GM19043 (cell line): ENCODE measurements at regions not wholly inside any gene's neighbourhood (a gene's known extent, or its start where the extent isn't known, plus 50 kb on each side); places are given as distances from the start of the nearest gene placed in this dataset.
"Not testable (repeated sequence)": the region's sequence is repeated elsewhere in the genome, so short reads cannot be mapped to it uniquely, and the experiment has no call there.

Source experiments
- ATAC-seq: cut with Tn5 transposase; IDR thresholded peaks from one replicate; pipeline ENCODE4 v1.9.1; 2021; ENCODE audit warnings: low read depth; ENCODE audit not compliant: unreplicated experiment

DNA sequence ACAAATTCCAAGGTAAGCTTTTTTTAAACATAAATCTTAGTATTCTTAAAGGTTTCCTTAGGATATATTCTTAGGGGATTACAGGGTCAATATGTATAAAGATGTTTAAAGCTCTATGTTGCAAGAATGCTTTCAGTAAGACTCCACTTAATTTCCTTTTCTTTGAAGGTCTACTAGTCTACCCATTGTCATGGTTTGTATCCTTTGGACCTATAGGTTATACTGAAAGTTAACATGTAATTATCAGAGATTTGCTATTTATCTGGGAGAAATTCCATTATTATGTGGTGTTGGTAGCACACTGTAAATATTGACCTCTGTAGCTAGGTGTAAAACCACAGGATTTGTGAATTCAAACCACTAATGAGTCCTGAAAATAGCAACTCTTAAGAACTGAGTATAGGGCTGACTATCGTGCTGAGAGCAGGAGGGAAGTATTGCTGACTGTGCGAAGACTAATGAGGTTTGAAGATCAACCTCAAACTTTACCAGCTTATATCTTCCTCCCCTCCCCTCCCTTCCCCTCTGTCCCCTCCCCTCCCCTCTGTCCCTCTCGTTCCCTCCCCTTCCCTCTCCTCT, 85.6 kb downstream of the GADD45G start:
- ATAC-seq, result peak; percentile 96

DNA sequence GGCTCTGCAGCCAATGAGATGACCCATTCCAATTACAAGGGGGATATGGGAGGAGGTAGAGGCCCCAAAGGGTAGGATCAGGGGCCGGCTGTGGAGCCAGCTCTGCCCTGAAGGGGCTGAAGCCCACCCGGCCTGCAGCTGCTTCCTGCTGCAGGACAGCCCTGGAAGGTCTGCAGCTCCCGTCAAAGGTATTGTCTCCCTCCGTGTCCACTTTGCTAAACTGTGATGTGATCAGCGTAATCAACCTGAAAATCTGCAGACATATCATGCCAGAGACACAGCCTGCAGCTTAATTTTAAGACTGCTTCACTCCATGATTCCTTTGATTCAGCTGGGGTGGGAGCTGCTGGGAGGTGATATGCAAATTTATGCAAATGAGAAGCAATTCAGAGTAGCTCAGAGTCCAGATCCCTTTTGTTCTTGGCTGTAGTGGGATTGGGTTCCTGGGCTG, 90.7 kb downstream of the GADD45G start:
- ATAC-seq, result no peak

GRCh38 chr9:89695979-89696378, 91.2 kb downstream of the GADD45G start:
- ATAC-seq, result not testable (repeated sequence)

- ATAC-seq, result no peak
Observed at GRCh38 chr9:89696780-89697179, 92.0 kb downstream of the GADD45G start.

DNA sequence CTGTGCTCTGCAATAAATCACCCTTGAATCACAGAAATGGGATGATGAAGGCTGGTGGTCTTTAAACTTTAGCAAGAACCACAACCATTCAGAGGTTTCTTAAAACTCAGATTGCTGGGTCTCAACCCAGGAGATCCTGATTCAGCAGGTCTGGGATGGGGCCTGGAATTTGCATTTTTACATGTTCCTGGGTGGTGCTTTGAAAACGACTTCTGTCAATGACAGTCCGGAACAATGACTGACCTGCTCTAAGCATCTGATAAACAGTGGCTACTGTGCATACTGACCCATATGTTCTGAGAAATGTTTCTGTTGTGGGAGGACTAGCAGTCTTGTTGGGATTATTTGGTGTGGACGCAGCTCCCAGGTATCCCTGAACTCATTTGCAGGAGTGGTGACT, 92.7 kb downstream of the GADD45G start:
- no peak for ATAC-seq

GRCh38 chr9:89698411-89699005, 93.7 kb downstream of the GADD45G start:
- ATAC-seq, result no peak

DNA sequence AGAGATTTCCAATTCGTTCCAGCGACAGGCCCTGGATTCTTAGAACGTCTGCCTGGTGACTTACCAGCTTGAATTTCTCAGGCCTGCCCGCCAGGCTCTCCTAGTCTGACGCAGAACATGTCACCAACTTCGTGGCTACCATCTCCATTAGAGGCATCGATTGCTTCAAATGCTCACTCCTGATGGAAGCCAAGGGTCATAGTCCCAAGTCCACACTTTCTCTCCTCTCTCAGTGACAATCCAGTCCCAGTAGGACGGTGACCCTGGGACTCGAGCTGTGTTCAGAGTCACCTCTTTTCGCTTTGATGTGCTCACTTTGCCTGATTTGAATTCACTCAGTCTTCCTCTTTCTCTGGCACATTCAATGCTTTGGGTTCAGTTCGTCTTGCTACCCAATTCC, 94.8 kb downstream of the GADD45G start:
- no peak for ATAC-seq

DNA sequence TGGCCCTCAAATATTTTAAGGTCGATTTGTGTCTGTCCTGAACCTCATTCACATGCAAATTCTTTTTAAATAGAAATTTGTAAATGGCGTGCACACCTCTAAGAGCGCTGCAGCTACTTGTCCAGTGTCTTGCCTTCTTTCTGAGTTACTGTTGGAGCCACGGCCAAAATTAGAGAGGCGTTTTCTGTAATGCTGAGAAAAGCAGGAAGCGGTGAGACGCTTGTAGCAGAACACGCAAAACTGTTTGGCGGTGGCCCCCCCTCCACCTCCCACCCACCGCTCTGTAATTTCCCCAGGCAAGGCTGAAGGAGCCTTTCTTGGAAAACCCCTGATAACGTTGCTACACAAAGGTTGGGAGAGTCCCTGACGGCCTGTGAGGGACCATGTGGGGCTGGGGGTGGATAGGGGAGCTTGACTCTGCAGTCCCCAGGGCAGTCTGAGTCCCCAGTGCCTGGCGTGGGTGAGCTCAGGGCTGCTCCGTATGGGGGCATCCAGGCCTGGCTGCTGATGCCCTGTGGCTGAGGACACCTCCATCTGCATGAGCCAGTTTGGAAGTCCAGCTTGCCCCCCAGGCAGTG, 96.5 kb downstream of the GADD45G start:
- peak; percentile 52 for ATAC-seq

DNA sequence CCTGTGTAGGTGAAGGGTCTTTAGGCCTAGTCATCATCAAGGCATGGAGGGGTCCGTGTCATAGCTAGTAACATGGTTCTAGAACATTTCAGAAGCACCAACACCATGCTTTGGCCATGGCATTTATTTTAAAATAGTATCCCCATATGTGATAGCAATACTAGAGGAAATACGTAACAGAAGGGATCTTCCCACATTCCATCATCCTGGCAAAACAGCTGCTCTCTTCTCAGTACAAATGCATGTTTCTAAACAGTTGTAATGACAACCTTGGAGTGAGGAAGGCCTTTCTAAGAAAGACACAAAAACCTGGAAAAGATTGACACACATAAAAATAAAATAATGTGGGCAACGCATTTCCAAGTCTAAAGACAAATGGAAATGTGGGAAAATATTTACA, 97.6 kb downstream of the GADD45G start:
- ATAC-seq, result no peak

GRCh38 chr9:89705651-89706050, 100.8 kb downstream of the GADD45G start:
- ATAC-seq, result no peak

GRCh38 chr9:89706086-89706485, 101.3 kb downstream of the GADD45G start:
- no peak for ATAC-seq

GRCh38 chr9:89706731-89707191, 101.9 kb downstream of the GADD45G start:
- ATAC-seq, result no peak

DNA sequence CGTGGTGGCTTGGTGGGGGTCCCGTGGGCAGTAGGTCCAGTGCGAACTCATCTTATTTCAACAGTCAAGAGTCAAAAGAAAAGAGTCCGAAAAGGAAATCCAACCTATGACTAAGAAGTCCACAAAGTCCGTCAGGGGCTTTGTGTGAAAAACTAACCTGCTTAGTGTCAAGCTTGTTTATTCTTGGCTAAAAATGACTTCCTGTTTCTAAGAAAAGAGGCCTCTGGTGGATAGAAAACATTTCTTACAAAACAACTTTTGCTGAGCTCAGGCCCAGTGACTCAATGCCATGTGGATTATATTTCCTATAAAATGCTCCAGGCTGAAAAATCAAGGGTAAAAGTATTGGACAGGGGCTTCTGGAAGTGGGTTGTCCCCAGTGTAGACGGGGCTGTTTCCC, 105.9 kb downstream of the GADD45G start:
- no peak for ATAC-seq

GRCh38 chr9:89711866-89712265, 107.1 kb downstream of the GADD45G start:
- ATAC-seq, result no peak

GRCh38 chr9:89712283-89712682, 107.5 kb downstream of the GADD45G start:
- no peak for ATAC-seq

DNA sequence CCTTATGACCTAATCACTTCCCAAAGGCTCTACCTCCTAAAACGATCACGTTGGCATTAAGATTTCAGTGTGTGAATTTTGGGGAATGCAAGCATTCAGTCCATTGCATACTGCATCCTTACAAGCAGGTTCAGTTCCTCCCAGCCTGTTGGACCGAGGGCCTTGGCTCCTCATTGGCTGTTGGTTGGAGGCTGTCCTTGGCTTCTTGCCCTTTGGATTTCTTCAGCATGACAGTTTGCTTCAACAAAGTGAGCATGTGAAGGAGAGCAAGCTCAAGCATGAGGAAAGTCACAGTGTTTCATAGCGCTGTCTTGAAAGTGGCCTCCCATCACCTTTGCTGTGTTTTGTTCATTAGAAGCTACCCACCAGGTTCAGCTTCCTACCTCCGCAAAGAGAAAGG, 109.5 kb downstream of the GADD45G start:
- no peak for ATAC-seq

GRCh38 chr9:89715318-89715858, 110.6 kb downstream of the GADD45G start:
- no peak for ATAC-seq

DNA sequence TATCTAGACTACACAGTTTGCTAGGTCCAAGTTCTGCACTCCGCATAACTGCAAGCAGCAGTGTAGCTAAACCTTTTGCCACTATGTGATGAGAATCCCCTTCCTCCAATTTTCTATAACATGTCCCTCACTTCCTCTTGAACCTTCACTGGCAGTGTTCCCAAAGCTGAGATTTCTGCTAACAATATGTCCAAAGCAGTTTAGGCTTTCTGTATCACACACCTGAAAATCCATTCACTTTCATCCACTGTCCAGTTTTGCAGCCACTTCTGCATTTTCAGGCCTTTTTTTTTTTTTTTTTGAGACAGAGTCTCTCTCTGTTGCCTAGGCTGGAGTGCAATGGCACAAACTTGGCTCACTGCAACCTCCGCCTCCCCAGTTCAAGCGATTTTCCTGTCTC, 111.1 kb downstream of the GADD45G start:
- ATAC-seq, result no peak

DNA sequence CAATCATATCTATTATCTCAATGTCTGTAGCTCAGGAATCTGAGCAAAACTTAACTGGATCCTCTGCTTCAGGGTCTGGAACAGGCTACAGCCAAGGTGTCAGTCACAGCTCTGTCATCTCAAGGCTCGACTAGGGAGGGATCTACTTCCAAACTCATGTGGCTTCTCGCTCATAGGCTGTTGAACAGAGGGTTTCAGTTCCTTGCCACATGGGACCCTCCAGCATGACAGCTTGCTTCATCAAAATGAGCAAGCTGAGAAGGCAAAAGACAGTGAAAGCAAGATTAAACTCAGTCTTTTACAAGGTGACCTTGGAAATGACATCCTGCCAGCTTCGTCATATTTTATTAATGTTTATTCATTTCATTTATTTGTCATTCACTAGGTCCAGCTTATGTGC, 111.7 kb downstream of the GADD45G start:
- ATAC-seq, result peak; percentile 56

DNA sequence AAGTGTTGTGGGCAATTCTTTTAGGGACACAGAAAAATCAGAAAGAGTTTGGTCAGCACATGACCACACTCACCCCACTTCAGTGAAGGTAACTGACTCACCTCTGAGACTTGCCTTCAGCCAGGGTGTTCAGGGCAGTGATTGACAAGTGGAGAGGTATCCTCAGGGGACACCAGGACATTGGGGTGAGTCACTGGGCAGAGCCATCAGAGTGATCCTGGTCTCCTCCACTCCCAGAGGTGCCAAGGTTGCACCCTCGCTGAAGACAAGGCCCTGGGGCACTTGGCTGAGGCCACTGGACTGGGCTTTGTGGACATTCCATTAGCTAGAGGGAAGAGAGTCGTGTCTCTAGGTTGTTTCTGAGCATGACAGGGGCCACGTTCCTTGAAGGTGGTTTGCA, 113.4 kb downstream of the GADD45G start:
- ATAC-seq, result no peak

GRCh38 chr9:89718651-89719050, 113.8 kb downstream of the GADD45G start:
- ATAC-seq, result no peak

DNA sequence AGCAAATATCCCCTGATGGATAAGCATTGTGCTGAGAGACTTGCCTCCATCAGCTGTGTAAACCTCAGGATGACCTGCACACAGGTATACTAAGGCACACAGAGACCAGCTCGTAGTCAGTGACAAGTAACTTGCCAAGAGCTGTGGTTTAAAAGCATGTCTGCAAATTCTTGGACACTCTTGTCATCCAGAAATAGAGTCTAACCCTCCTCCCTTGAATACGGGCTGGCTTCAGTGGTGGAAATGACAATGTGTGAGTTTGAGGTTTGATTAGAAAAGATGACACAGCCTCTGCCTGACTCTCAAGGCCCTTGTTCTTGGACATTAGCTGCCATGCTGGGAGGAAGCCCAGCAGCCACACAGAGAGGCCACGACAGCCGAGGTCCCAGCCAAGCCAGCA, 114.4 kb downstream of the GADD45G start:
- ATAC-seq, result no peak
